ENCODE measurements at regions not wholly inside any gene's neighbourhood (a gene's known extent, or its start where the extent isn't known, plus 50 kb on each side); places are given as distances from the start of the nearest gene placed in this dataset.

- Mint-ChIP-seq H3K27ac (no peak overlapping the region), H3K9me3 (no peaks in the 10 kb centered on the region), H3K4me1 (ENCODE audit: low read depth) (peaks cover 19% of the 10 kb centered on the region), H3K27me3 (peaks cover 4% of the 10 kb centered on the region), H3K4me3 (no peak overlapping the region), H3K36me3 (ENCODE audit: low read depth) (no peaks in the 10 kb centered on the region)
Observed at GRCh38 chr16:50476486-50477255, 71.5 kb upstream of the NKD1 start.

- Mint-ChIP-seq H3K4me3 (no peak overlapping the region), H3K4me1 (ENCODE audit: low read depth) (peaks cover 19% of the 10 kb centered on the region), H3K27me3 (peaks cover 4% of the 10 kb centered on the region), H3K27ac (no peak overlapping the region), H3K9me3 (no peaks in the 10 kb centered on the region), H3K36me3 (ENCODE audit: low read depth) (no peaks in the 10 kb centered on the region)
Observed at GRCh38 chr16:50475170-50475569, 73.0 kb upstream of the NKD1 start.

GRCh38 chr16:50474138-50474537, 74.1 kb upstream of the NKD1 start:
- H3K27me3 Mint-ChIP-seq: no peaks in the 10 kb centered on the region
- peaks cover 19% of the 10 kb centered on the region for H3K4me1 Mint-ChIP-seq (ENCODE audit: low read depth)
- H3K36me3 Mint-ChIP-seq (ENCODE audit: low read depth): no peaks in the 10 kb centered on the region
- H3K4me3 Mint-ChIP-seq: no peak overlapping the region
- H3K9me3 Mint-ChIP-seq: no peaks in the 10 kb centered on the region
- H3K27ac Mint-ChIP-seq: peak overlapping the region; percentile 42

GRCh38 chr16:50473356-50473945, 74.7 kb upstream of the NKD1 start:
- H3K36me3 Mint-ChIP-seq (ENCODE audit: low read depth): no peaks in the 10 kb centered on the region
- H3K27me3 Mint-ChIP-seq: peaks cover 7% of the 10 kb centered on the region
- peaks cover 20% of the 10 kb centered on the region for H3K4me1 Mint-ChIP-seq (ENCODE audit: low read depth)
- H3K27ac Mint-ChIP-seq: peak overlapping the region; percentile 42
- H3K4me3 Mint-ChIP-seq: no peak overlapping the region
- H3K9me3 Mint-ChIP-seq: no peaks in the 10 kb centered on the region

GRCh38 chr16:50472472-50472871, 75.7 kb upstream of the NKD1 start:
- no peaks in the 10 kb centered on the region for H3K36me3 Mint-ChIP-seq (ENCODE audit: low read depth)
- no peak overlapping the region for H3K27ac Mint-ChIP-seq
- H3K9me3 Mint-ChIP-seq: no peaks in the 10 kb centered on the region
- H3K27me3 Mint-ChIP-seq: peaks cover 10% of the 10 kb centered on the region
- no peak overlapping the region for H3K4me3 Mint-ChIP-seq
- H3K4me1 Mint-ChIP-seq (ENCODE audit: low read depth): peaks cover 25% of the 10 kb centered on the region

- H3K27ac Mint-ChIP-seq: no peak overlapping the region
- peaks cover 28% of the 10 kb centered on the region for H3K4me1 Mint-ChIP-seq (ENCODE audit: low read depth)
- no peaks in the 10 kb centered on the region for H3K9me3 Mint-ChIP-seq
- no peaks in the 10 kb centered on the region for H3K36me3 Mint-ChIP-seq (ENCODE audit: low read depth)
- H3K27me3 Mint-ChIP-seq: peaks cover 23% of the 10 kb centered on the region
- H3K4me3 Mint-ChIP-seq: no peak overlapping the region
Observed at GRCh38 chr16:50470687-50471086, 77.5 kb upstream of the NKD1 start.

- peaks cover 29% of the 10 kb centered on the region for H3K27me3 Mint-ChIP-seq
- no peak overlapping the region for H3K4me3 Mint-ChIP-seq
- no peak overlapping the region for H3K27ac Mint-ChIP-seq
- peaks cover 26% of the 10 kb centered on the region for H3K4me1 Mint-ChIP-seq (ENCODE audit: low read depth)
- no peaks in the 10 kb centered on the region for H3K9me3 Mint-ChIP-seq
- H3K36me3 Mint-ChIP-seq (ENCODE audit: low read depth): no peaks in the 10 kb centered on the region
Observed at GRCh38 chr16:50469744-50470321, 78.4 kb upstream of the NKD1 start.

GRCh38 chr16:50469121-50469743, 79.0 kb upstream of the NKD1 start:
- Mint-ChIP-seq H3K27me3 (peaks cover 29% of the 10 kb centered on the region), H3K36me3 (ENCODE audit: low read depth) (no peaks in the 10 kb centered on the region), H3K4me1 (ENCODE audit: low read depth) (peaks cover 22% of the 10 kb centered on the region), H3K9me3 (no peaks in the 10 kb centered on the region), H3K4me3 (no peak overlapping the region), H3K27ac (no peak overlapping the region)

GRCh38 chr16:50468749-50469078, 79.5 kb upstream of the NKD1 start:
- Mint-ChIP-seq H3K27ac (no peak overlapping the region), H3K9me3 (no peaks in the 10 kb centered on the region), H3K4me3 (peak overlapping the region; percentile 17), H3K4me1 (ENCODE audit: low read depth) (peaks cover 17% of the 10 kb centered on the region), H3K36me3 (ENCODE audit: low read depth) (no peaks in the 10 kb centered on the region), H3K27me3 (peaks cover 29% of the 10 kb centered on the region)

- Mint-ChIP-seq H3K9me3 (no peaks in the 10 kb centered on the region), H3K4me1 (ENCODE audit: low read depth) (peaks cover 12% of the 10 kb centered on the region), H3K27ac (no peak overlapping the region), H3K36me3 (ENCODE audit: low read depth) (no peaks in the 10 kb centered on the region), H3K4me3 (peak overlapping the region; percentile 51), H3K27me3 (peaks cover 29% of the 10 kb centered on the region)
Observed at GRCh38 chr16:50467943-50468748, 80.0 kb upstream of the NKD1 start.

GRCh38 chr16:50467559-50467942, 80.6 kb upstream of the NKD1 start:
- Mint-ChIP-seq H3K27ac (no peak overlapping the region), H3K36me3 (ENCODE audit: low read depth) (no peaks in the 10 kb centered on the region), H3K4me1 (ENCODE audit: low read depth) (peaks cover 9% of the 10 kb centered on the region), H3K9me3 (no peaks in the 10 kb centered on the region), H3K4me3 (peak overlapping the region; percentile 51), H3K27me3 (peaks cover 29% of the 10 kb centered on the region)

GRCh38 chr16:50466170-50466569, 82.0 kb upstream of the NKD1 start:
- no peak overlapping the region for H3K4me3 Mint-ChIP-seq
- no peak overlapping the region for H3K27ac Mint-ChIP-seq
- peaks cover 29% of the 10 kb centered on the region for H3K27me3 Mint-ChIP-seq
- no peaks in the 10 kb centered on the region for H3K36me3 Mint-ChIP-seq (ENCODE audit: low read depth)
- H3K4me1 Mint-ChIP-seq (ENCODE audit: low read depth): peaks cover 9% of the 10 kb centered on the region
- H3K9me3 Mint-ChIP-seq: no peaks in the 10 kb centered on the region

GRCh38 chr16:50464325-50465290, 83.6 kb upstream of the NKD1 start:
- Mint-ChIP-seq H3K27me3 (peaks cover 33% of the 10 kb centered on the region), H3K36me3 (ENCODE audit: low read depth) (no peaks in the 10 kb centered on the region), H3K9me3 (no peaks in the 10 kb centered on the region), H3K4me1 (ENCODE audit: low read depth) (peaks cover 9% of the 10 kb centered on the region), H3K27ac (no peak overlapping the region), H3K4me3 (no peak overlapping the region)
